ENCODE measurements at regions not wholly inside any gene's neighbourhood (a gene's known extent, or its start where the extent isn't known, plus 50 kb on each side); places are given as distances from the start of the nearest gene placed in this dataset.

GRCh38 chr5:133750356-133750755, 138.0 kb upstream of the FSTL4 start (continued):
- no peak for TF ChIP-seq RBBP5 (IDR thresholded peaks at IDR 0.05; ENCODE audit: borderline replicate concordance, low read depth, low read length)
- TF ChIP-seq CEBPB (IDR thresholded peaks at IDR 0.05; ENCODE audit: low read depth, low read length), result no peak
- no peak for TF ChIP-seq EGR1 (IDR thresholded peaks at IDR 0.05; ENCODE audit: borderline replicate concordance, low read depth, low read length)
- no peak for TF ChIP-seq HDAC6 (IDR thresholded peaks at IDR 0.05; ENCODE audit: low read depth, low read length)
- no peak for TF ChIP-seq EZH2 (IDR thresholded peaks at IDR 0.05; ENCODE audit: low read depth, low read length, severe bottlenecking)
- no peak for TF ChIP-seq CHD1 (IDR thresholded peaks at IDR 0.05; ENCODE audit: low read depth, low read length)
- no peak for TF ChIP-seq SIN3A (conservative IDR thresholded peaks at IDR 0.05 in 1 of 2, IDR thresholded peaks at IDR 0.05 in 1 of 2; ENCODE audit: low read depth in 1 of 2, low read length in 2 of 2)
- no peak for TF ChIP-seq GABPA (IDR thresholded peaks at IDR 0.05; ENCODE audit: borderline replicate concordance, insufficient read depth, low read length)
